ENCODE measurements at regions not wholly inside any gene's neighbourhood (a gene's known extent, or its start where the extent isn't known, plus 50 kb on each side); places are given as distances from the start of the nearest gene placed in this dataset.

- TF ChIP-seq CTCF (conservative IDR thresholded peaks at IDR 0.05) (no peak), ZFX (IDR thresholded peaks at IDR 0.05) (no peak)
These were observed 257.6 kb upstream of the CLNK start for GRCh38 chr4:10942156-10942555.
